Transverse colon (tissue), 4 donors: ENCODE measurements at regions not wholly inside any gene's neighbourhood (a gene's known extent, or its start where the extent isn't known, plus 50 kb on each side); places are given as distances from the start of the nearest gene placed in this dataset.

Source experiments
- EP300 ChIP-seq: sonication (generic); formaldehyde crosslinking; IDR thresholded peaks from one replicate; pipeline ENCODE4 v1.6.1; 2017; ENCODE audit warnings: antibody characterized with exemption, low read depth
- POLR2A ChIP-seq: fragments of 450-650 bp; IDR thresholded peaks from one replicate; pipeline ENCODE4 v1.6.1; 2016; ENCODE audit warnings: antibody characterized with exemption, mild to moderate bottlenecking, moderate library complexity
- POLR2AphosphoS5 ChIP-seq, 3 donors: sonication (generic); formaldehyde crosslinking; IDR thresholded peaks; one replicate each; pipeline ENCODE4 v1.6.1; 2016; ENCODE audit warnings: antibody characterized with exemption in 3 of 3
- TF ChIP-seq, protein P1 (sequence below), 5 experiments: fragments of 200-600 bp in 3 of 5; fragments of 450-650 bp in 2 of 5; sonication (generic) in 3 of 5; IDR thresholded peaks; 1 replicate in 2 of 5; 2 replicates in 3 of 5; pipeline ENCODE4 v1.5.1; 2016 to 2017; ENCODE audit warnings: antibody characterized with exemption in 5 of 5, inconsistent platforms in 3 of 5, mild to moderate bottlenecking in 2 of 5, moderate library complexity in 1 of 5

- TF ChIP-seq, protein P1, sequence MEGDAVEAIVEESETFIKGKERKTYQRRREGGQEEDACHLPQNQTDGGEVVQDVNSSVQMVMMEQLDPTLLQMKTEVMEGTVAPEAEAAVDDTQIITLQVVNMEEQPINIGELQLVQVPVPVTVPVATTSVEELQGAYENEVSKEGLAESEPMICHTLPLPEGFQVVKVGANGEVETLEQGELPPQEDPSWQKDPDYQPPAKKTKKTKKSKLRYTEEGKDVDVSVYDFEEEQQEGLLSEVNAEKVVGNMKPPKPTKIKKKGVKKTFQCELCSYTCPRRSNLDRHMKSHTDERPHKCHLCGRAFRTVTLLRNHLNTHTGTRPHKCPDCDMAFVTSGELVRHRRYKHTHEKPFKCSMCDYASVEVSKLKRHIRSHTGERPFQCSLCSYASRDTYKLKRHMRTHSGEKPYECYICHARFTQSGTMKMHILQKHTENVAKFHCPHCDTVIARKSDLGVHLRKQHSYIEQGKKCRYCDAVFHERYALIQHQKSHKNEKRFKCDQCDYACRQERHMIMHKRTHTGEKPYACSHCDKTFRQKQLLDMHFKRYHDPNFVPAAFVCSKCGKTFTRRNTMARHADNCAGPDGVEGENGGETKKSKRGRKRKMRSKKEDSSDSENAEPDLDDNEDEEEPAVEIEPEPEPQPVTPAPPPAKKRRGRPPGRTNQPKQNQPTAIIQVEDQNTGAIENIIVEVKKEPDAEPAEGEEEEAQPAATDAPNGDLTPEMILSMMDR (IDR thresholded peaks at IDR 0.05): no peak
- TF ChIP-seq POLR2AphosphoS5 (IDR thresholded peaks at IDR 0.05) (no peak), EP300 (no peak), POLR2A (no peak)
These were observed 389.4 kb downstream of the TSN start for GRCh38 chr2:122144884-122145283.
